H1 (cell line): ENCODE measurements at regions not wholly inside any gene's neighbourhood (a gene's known extent, or its start where the extent isn't known, plus 50 kb on each side); places are given as distances from the start of the nearest gene placed in this dataset.

ENCODE experiments used
- ASH2L ChIP-seq: fragments of 200-600, 300-600 bp; sonication (generic); IDR thresholded peaks from one replicate; pipeline ENCODE4 v1.7.1; 2017; ENCODE audit warnings: low read length
- CHD7 ChIP-seq: fragments of 300-600 bp; sonication (generic); IDR thresholded peaks from 2 replicates; pipeline ENCODE4 v1.7.1; 2012; ENCODE audit warnings: low read length, moderate library complexity, mild to moderate bottlenecking, inconsistent platforms; ENCODE audit not compliant: insufficient replicate concordance
- CTCF ChIP-seq, 3 experiments: IDR thresholded peaks; 1 replicate in 2 of 3; 2 replicates in 1 of 3; pipeline versions ENCODE4 v1.5.1 to v1.6.1; 2011; ENCODE audit warnings: low read length in 3 of 3, mild to moderate bottlenecking in 3 of 3, inconsistent platforms in 2 of 3, low read depth in 1 of 3, moderate library complexity in 1 of 3; ENCODE audit not compliant: insufficient read depth in 1 of 3; ENCODE audit errors: control extremely low read depth in 1 of 3

GRCh38 chrX:39985551-39985950 is 112.2 kb downstream of the BCOR start (continued):
- TF ChIP-seq CHD7 (no peak), CTCF (IDR thresholded peaks at IDR 0.05; ENCODE audit: control extremely low read depth in 1 of 3, insufficient read depth in 1 of 3, low read depth in 1 of 3, low read length in 3 of 3) (no peak), ASH2L (no peak)
